PFSK-1 (cell line): ENCODE measurements at regions not wholly inside any gene's neighbourhood (a gene's known extent, or its start where the extent isn't known, plus 50 kb on each side); places are given as distances from the start of the nearest gene placed in this dataset.

Experiments
- FOXP2 ChIP-seq: optimal IDR thresholded peaks from 2 replicates; pipeline ENCODE3; 2011; ENCODE audit warnings: borderline replicate concordance, control low read depth, inconsistent platforms; ENCODE audit not compliant: insufficient read depth; ENCODE audit errors: extremely low read length, extremely low read depth
- POLR2AphosphoS5 ChIP-seq: IDR thresholded peaks from 2 replicates; pipeline ENCODE4 v1.6.1; 2012; ENCODE audit warnings: low read depth, mild to moderate bottlenecking, control low read depth, low read length, moderate library complexity
- REST ChIP-seq, 2 experiments: IDR thresholded peaks; 2 replicates each; pipeline versions ENCODE4 v1.6.1 to v1.8.0; 2011 to 2012; ENCODE audit warnings: low read depth in 2 of 2, low read length in 2 of 2, control low read depth in 1 of 2, inconsistent platforms in 1 of 2, mild to moderate bottlenecking in 1 of 2, moderate library complexity in 1 of 2; ENCODE audit not compliant: insufficient read depth in 1 of 2
- SIN3A ChIP-seq: IDR thresholded peaks from 2 replicates; pipeline ENCODE4 v1.6.1; 2012; ENCODE audit warnings: mild to moderate bottlenecking, low read length, moderate library complexity, borderline replicate concordance; ENCODE audit not compliant: insufficient read depth
- TAF1 ChIP-seq: IDR thresholded peaks from 2 replicates; pipeline ENCODE4 v1.6.1; 2012; ENCODE audit warnings: low read length, control low read depth, borderline replicate concordance; ENCODE audit not compliant: insufficient read depth

DNA sequence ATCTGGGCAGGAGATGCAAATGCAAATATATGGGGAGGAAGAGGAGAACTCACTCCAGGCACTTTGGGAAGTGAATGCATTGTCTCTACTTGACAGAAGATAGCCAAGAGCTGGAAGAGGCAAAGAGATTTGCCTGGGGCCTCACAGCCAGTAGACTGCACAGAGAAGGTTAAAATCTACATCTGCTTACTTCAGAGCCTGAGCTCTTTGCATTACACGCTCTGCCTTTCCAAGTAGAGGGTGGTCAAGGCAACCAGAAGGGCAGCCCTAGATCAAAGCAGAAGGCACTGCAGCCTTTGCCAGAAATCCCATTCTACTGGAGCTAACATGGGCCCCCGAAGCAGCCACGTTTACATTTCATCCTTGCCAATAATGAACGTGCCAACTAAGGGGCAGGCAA lies 407.2 kb upstream of the CCL2 start:
- TF ChIP-seq FOXP2 (no peak), REST (IDR thresholded peaks at IDR 0.05; ENCODE audit: insufficient read depth in 1 of 2, low read depth in 2 of 2, low read length in 2 of 2) (no peak), TAF1 (no peak), SIN3A (no peak), POLR2AphosphoS5 (no peak)

- TF ChIP-seq FOXP2: no peak
- TF ChIP-seq POLR2AphosphoS5: no peak
- no peak for TF ChIP-seq TAF1
- TF ChIP-seq SIN3A: no peak
- no peak for TF ChIP-seq REST (IDR thresholded peaks at IDR 0.05; ENCODE audit: insufficient read depth in 1 of 2, low read depth in 2 of 2, low read length in 2 of 2)
Observed at GRCh38 chr17:33848433-33848832, 406.7 kb upstream of the CCL2 start.

DNA sequence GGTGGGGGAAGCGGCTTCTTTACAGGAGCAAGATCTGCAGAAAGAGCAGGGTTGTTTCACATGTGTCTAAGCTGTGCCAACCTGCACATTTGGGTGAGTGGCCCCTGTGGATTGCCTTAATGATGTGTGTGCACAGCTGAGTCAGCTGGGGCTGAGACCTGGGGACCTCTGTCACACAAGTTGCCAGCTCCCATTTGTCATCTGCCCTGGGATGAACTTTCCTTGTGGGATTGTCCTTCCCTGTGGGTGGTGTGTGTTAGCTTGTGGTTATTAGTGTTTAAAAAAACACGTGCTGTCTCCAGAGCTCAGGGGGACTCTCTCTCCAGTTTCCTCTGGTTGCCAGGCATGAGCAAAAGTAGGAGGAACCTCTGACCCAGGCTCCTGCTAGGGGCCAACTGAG lies 400.5 kb upstream of the CCL2 start:
- TF ChIP-seq FOXP2 (no peak), SIN3A (no peak), TAF1 (no peak), REST (IDR thresholded peaks at IDR 0.05; ENCODE audit: insufficient read depth in 1 of 2, low read depth in 2 of 2, low read length in 2 of 2) (no peak), POLR2AphosphoS5 (no peak)

- TF ChIP-seq SIN3A (no peak), TAF1 (no peak)
Observed at GRCh38 chr17:33858121-33858520, 397.0 kb upstream of the CCL2 start.

DNA sequence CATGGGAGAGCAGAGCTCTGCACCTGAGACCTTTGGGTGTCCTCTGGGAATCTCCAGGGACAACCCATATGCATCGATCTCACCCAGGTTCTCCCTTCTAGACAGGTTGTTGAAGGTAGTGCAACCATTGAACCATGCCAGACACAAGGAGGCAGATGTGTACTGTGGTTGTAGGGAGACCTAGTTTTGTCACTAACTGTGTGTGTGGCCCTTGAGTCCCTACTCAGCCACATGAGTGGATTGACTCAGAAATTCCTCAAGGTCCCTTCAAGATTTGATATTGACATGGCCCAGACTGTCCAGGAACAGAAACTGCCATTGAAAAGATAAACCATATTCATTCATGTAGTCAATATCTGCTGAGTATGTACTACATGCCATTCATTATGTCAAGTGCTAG lies 396.4 kb upstream of the CCL2 start:
- no peak for TF ChIP-seq REST (IDR thresholded peaks at IDR 0.05; ENCODE audit: insufficient read depth in 1 of 2, low read depth in 2 of 2, low read length in 2 of 2)
- TF ChIP-seq FOXP2: no peak
- TF ChIP-seq SIN3A: no peak
- TF ChIP-seq TAF1: no peak
- TF ChIP-seq POLR2AphosphoS5: no peak
